Ammon's horn (tissue), 1 donor: ENCODE measurements at regions not wholly inside any gene's neighbourhood (a gene's known extent, or its start where the extent isn't known, plus 50 kb on each side); places are given as distances from the start of the nearest gene placed in this dataset.
A peak's percentile ranks its signal among the peaks of the same experiment; 100 is the strongest.
"Not testable (repeated sequence)": the region's sequence is repeated elsewhere in the genome, so short reads cannot be mapped to it uniquely, and the experiment has no call there.

Experiments
- DNase-seq: peaks from one replicate; pipeline ENCODE4 v3.0.0-alpha.2; 2016; ENCODE audit warnings: low spot score

DNA sequence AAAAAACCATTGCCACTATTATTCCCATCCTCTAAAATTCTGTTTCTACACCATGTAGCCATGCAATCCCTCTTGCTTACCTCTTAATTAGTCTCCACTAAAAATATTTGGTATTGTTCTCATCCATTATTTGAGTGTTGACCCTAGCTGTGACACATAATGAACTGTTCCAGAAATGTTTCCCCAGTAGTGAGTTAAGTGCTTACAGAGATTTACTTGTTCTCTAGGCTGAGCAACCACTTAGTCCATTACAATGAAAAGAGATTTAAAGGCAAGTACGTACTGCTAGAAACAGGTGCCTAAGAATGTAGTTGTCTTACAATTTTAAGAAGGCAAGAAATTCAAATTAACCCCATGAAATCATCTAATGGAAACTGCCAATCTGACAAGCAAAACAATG lies 112.7 kb upstream of the PTPN13 start:
- no peak for DNase-seq

DNA sequence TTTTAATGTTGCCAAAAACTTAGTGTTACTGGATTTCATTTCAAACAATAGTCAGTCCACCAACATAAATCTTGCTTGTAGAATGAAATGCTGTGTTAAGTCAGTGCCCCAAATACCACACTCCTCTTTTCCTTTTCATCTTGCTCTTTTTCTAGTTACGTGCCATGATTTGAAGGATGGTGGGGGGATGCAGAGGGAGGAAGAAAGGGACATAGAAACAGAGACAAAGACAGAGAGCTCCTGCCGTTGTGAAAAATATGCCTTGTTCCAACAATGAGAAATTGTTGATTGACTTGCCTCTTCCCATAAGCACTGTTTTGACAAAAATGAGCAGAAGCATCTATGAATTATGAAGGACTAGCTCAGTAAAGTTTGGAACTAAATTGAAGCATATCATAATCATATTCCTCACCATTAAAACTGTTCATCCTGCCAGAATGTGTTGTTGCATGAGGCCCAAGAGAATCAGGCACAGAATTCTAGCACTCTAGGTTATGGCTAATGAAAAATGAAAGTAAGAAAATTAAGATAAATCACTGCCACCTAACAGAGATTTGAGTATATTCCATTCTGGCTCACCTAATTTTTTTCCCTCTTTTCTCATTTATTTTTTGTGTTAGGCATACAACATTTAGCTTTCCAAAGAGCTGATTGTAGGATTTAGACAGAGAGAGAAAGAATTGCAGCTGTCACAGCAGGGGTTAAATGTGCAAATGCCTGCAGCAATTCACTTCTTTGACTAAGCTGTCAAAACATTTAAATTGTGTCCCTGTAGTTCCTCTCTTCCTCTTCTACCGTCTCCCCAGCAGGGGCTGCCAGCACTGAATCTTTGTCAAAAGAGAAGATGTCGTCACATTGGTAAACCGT lies 111.6 kb upstream of the PTPN13 start:
- DNase-seq, result peak; percentile 42

GRCh38 chr4:86483173-86483490 lies 111.0 kb upstream of the PTPN13 start:
- DNase-seq, result no peak

- no peak for DNase-seq
Observed at GRCh38 chr4:86483773-86484172, 110.3 kb upstream of the PTPN13 start.

GRCh38 chr4:86484241-86484640 lies 109.9 kb upstream of the PTPN13 start:
- no peak for DNase-seq

- DNase-seq, result no peak
Observed at GRCh38 chr4:86487738-86488348, 106.3 kb upstream of the PTPN13 start.

DNA sequence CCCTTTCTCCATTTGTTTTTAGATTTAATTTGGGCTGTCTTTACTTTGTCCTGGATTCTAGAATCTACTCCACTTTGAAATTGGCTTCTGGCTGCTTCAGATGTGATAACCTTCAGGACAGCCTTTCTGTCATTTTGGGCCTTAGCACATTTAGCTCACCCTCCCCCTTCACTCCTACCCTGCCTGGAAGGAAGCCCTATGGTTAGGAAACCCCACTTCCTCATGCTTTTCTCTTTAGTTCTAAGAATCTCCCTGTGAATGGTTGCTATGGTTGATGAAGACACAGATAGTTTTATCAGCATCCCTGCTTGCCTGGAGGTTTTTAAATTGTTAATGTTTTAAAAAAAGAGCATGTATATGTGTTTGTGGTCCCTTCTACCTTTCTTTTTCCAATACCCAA lies 100.7 kb upstream of the PTPN13 start:
- peak; percentile 33 for DNase-seq

DNA sequence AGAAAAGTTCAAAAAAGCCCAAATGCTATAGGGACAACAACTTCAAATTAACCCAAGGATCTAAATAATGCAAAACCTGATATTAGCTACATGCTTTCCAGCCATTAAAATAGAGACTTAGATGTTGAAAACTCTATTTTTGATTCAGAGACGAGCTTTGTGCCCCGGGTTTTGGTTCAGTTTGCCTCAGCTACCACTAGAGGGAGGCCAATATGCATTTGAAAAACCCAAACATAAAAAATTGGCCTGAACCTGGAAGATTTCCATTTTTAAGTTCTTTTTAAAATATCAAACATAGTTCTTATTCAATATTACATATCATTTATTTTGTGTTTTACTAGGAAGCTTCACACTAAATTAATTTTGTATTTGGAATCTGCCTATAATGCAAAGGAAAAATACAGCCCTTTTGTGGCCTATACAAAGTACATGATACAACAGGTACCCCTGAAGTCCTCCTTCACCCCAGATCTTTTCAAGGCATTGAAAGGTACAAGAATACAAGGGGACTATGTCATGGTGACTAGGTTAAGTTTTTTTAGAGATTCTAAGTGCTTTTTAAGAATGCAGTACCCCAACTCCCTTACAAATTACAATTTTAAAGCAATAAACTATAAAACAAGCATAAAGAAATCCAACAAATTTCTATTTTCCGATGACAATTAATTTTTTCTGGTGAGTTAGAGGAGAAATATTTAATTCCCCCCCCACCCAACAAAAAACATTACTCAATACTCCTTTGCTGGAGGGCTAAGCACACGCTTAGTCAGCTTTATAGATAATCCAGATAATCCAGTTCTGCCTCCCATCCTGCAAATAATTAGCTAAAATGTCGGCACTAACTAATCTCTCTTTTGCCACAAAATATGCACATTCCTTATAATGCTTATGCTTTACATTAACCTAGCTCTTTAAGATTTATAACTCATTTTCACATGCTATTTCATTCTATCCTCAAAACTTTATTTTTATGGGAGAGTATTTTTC lies 97.7 kb upstream of the PTPN13 start:
- DNase-seq, result peak; percentile 63

DNA sequence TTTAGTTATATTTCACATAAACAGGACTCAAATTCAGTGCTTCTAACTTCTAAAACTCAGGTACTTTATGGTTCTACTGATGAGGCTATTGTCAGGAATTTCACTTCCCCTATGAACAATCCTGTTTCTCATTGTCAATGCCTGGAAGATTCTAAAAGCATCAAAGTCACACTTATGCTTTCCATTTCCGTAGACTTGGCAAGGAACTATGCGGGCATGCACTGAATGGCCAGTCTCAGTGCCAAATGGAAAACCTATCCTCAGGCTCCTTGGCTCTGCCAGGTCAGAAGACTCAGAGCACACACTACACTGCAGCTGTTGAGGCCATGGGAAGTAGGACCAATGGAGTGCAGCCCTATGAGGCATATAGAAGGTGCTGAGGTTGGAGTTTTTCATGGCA lies 97.0 kb upstream of the PTPN13 start:
- peak; percentile 41 for DNase-seq

- DNase-seq, result peak; percentile 85
Observed at GRCh38 chr4:86497980-86498862, 95.9 kb upstream of the PTPN13 start.

- no peak for DNase-seq
Observed at GRCh38 chr4:86498863-86499166, 95.3 kb upstream of the PTPN13 start.

- DNase-seq, result no peak
Observed at GRCh38 chr4:86500527-86500926, 93.6 kb upstream of the PTPN13 start.

DNA sequence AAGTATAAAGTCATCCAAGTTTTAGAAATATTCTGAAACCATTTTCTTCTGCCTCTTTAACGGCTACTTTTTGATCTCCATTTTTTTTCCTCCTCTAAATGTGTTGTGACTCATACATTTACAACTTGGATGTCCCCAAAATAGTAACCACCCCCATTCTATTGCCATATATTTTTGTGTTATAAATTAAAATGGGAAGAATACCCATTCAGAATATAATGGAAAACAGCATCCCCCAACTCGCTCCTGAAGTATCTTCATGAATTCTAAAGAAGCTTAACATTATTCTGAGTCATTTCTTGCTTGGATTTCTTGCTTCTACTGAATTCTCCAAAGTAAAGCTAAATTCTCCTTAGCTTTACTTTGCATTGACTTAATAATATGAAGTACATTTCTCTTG lies 92.0 kb upstream of the PTPN13 start:
- DNase-seq, result no peak

DNA sequence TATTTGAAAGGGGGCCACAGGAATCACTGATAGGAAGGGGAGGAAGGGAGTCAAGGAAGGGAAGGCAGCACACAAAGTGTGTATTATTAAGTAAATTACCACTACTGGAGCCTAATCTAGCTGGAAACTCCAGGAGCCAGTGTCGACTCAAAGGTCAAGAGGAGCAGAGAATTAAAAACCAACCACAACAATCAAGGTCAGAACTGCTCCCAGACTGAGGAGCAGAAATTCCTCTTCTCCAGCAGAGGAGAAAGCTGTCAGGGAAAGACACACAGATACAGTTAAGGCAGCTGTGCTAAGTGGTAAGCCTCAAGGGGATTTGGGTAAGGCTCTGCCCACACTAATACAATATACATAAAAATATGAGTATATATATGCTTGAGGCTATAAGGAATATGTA lies 87.5 kb upstream of the PTPN13 start:
- DNase-seq, result no peak

- DNase-seq, result no peak
Observed at GRCh38 chr4:86508436-86508835, 85.7 kb upstream of the PTPN13 start.

DNA sequence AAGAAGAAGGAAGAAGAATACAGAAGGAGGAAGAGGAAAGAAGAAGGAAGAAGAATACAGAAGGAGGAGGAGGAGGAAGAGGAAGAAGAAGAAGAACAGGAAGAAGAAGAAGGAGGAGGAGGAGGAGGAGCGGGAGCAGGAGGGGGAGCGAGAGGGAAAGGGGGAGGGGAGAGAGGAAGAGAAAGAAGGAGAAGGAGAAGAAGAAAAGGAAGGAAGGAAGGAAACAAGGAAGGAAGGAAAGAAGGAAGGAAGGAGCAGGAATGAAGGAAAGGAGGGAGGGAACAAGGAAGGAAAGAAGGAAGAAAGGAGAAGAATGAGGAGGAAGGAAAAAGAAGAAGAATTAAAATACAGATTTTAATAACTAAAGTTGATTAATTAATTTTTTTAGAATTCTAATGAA lies 82.5 kb upstream of the PTPN13 start:
- DNase-seq, result no peak

- DNase-seq, result no peak
Observed at GRCh38 chr4:86512631-86513030, 81.5 kb upstream of the PTPN13 start.

- not testable (repeated sequence) for DNase-seq
Observed at GRCh38 chr4:86515963-86516362, 78.2 kb upstream of the PTPN13 start.

DNA sequence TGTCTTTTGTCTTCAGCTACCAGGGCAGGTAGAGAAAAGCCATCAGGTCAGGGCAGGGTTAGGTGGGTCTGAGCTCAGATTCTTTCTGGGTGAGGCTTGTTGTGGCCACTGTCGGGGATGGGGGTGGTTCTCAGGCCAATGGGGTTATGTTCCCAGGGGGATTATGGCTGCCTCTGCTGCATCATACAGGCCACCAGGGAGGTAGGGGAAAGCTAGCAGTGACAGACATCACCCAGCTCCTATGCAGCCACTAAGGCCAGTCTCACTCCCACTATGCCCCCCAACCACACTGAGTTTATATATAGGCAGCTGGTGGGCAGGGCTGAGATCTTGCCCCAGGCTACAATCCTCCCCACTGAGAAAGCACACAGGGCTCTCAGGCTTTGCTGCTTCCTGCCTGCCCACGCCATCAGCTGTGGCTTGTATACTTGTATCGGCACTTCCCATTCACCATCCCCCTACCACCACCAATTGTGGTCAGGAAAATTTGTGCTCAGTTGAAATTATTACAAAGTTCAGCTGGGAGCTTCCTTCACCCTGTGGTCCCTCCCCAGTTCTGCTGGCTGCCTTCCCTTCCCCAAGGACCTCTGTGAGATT lies 72.6 kb upstream of the PTPN13 start:
- no peak for DNase-seq

GRCh38 chr4:86522349-86522748 lies 71.8 kb upstream of the PTPN13 start:
- no peak for DNase-seq

DNA sequence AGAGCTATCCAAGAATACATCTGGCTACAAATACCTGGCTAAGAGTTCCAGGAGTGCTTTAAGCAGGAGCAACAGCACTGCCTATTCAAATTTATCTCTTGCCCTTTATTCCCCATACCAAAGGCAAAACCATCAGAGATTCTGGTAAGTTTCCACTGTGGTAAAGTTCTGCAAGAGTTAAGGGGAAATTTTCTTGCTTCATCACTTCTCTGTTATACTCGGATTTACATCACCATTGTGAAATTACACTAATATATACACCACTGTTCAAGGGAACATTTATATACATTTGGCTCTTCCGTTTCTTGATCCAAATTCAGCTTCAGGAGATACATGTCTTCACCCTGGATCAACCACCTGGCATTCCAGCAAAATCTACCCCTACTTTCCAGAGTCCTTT lies 70.8 kb upstream of the PTPN13 start:
- DNase-seq, result no peak
